Panc1 (cell line): ENCODE measurements at regions not wholly inside any gene's neighbourhood (a gene's known extent, or its start where the extent isn't known, plus 50 kb on each side); places are given as distances from the start of the nearest gene placed in this dataset.

ENCODE experiments used
- ATAC-seq: fragments of 200-7000 bp; cut with Tn5 transposase; 2 replicates; pipeline ENCODE4 v1.9.1; 2020; ENCODE audit warnings: mild to moderate bottlenecking, moderate library complexity
- BruUV-seq: library from RNA; stranded (reverse); fragments of 400-500 nt; replicated peaks from 2 replicates; lab custom pipeline; 2021; lab: Mats Ljungman, UMichigan
- CTCF ChIA-PET: fragments of 300-600 bp; sonication (Branson Sonifier 250); formaldehyde crosslinking; loops from one replicate; lab custom pipeline; 2022; ENCODE audit warnings: antibody characterized with exemption; lab: Charles Lee
- POLR2A ChIA-PET: fragments of 300-600 bp; sonication (Branson Sonifier 250); formaldehyde crosslinking; loops from one replicate; lab custom pipeline; 2022; ENCODE audit warnings: antibody characterized with exemption; lab: Charles Lee
- DNase-seq: peaks from one replicate; pipeline ENCODE4 v3.0.0-alpha.2; 2010; ENCODE audit warnings: low read depth, low spot score
- H3K27ac ChIP-seq: 2 replicates; pipeline ENCODE4 v1.5.1; 2011; ENCODE audit warnings: mild to moderate bottlenecking, low read length, inconsistent platforms
- H3K27me3 ChIP-seq: fragments of 200-500 bp; sonication (Bioruptor generic); 2 replicates; pipeline ENCODE4 v1.6.0; 2014; ENCODE audit warnings: low read length, inconsistent platforms; ENCODE audit not compliant: control insufficient read depth, insufficient read depth
- H3K36me3 ChIP-seq: fragments of 200-500 bp; sonication (Bioruptor generic); 2 replicates; pipeline ENCODE4 v1.5.1; 2014; ENCODE audit warnings: inconsistent platforms, mild to moderate bottlenecking, low read length, moderate library complexity; ENCODE audit not compliant: control insufficient read depth, insufficient read depth
- H3K4me1 ChIP-seq: 2 replicates; pipeline ENCODE4 v1.5.1; 2011; ENCODE audit warnings: inconsistent platforms, mild to moderate bottlenecking, low read length, moderate library complexity; ENCODE audit not compliant: control insufficient read depth, insufficient read depth
- H3K4me3 ChIP-seq, 2 experiments: 2 replicates each; pipeline ENCODE4 v1.5.1; 2011 to 2012; ENCODE audit warnings: low read depth in 2 of 2, low read length in 2 of 2, mild to moderate bottlenecking in 2 of 2, inconsistent platforms in 1 of 2, moderate library complexity in 1 of 2
- H3K9me3 ChIP-seq: fragments of 200-500 bp; sonication (Bioruptor generic); 2 replicates; pipeline ENCODE4 v1.5.1; 2014; ENCODE audit warnings: low read depth, mild to moderate bottlenecking, inconsistent platforms, low read length, moderate library complexity; ENCODE audit not compliant: control insufficient read depth, insufficient read depth
- POLR2AphosphoS5 ChIP-seq: IDR thresholded peaks from 2 replicates; pipeline ENCODE4 v1.6.1; 2012; ENCODE audit warnings: mild to moderate bottlenecking, low read depth, low read length, moderate library complexity
- REST ChIP-seq, 2 experiments: IDR thresholded peaks; 2 replicates each; pipeline ENCODE4 v1.6.1; 2011 to 2012; ENCODE audit warnings: low read depth in 2 of 2, control low read depth in 1 of 2, low read length in 1 of 2, mild to moderate bottlenecking in 1 of 2, moderate library complexity in 1 of 2; ENCODE audit not compliant: insufficient read depth in 1 of 2
- SIN3A ChIP-seq: IDR thresholded peaks from 2 replicates; pipeline ENCODE4 v1.6.1; 2012; ENCODE audit warnings: low read depth, mild to moderate bottlenecking, low read length, moderate library complexity, borderline replicate concordance; ENCODE audit not compliant: insufficient read depth
- TCF7L2 ChIP-seq: IDR thresholded peaks from 2 replicates; pipeline ENCODE4 v1.6.1; 2011; ENCODE audit warnings: mild to moderate bottlenecking, low read depth, low read length, inconsistent platforms
- in situ Hi-C: cut with HindIII; loops from 2 replicates; pipeline ENCODE4 v1.10.0; 2016; ENCODE audit warnings: low sequenced_read_pairs, low pct_unique_long_range_greater_than_20kb
- intact Hi-C: fragments of 100-400 bp; cut with micrococcal nuclease; formaldehyde crosslinking; loops from one replicate; pipeline ENCODE4 v1.10.0; 2022; ENCODE audit not compliant: unreplicated experiment
- TF ChIP-seq, protein P1 (sequence below): fragments of 450-650 bp; IDR thresholded peaks from 2 replicates; pipeline ENCODE4 v1.5.1; 2017; ENCODE audit warnings: mild to moderate bottlenecking

GRCh38 chr15:70248116-70249025, 150.7 kb upstream of the TLE3 start:
- Histone ChIP-seq H3K4me1 (peaks cover 14% of the 10 kb centered on the region), H3K27ac (peak overlapping the region; percentile 9; the same call in 1 of the 2 replicates), H3K27me3 (no peaks in the 10 kb centered on the region), H3K4me3 (no peak overlapping the region), H3K36me3 (no peaks in the 10 kb centered on the region), H3K9me3 (no peaks in the 10 kb centered on the region)
- ChIA-PET POLR2A (no interaction called here), CTCF (no interaction called here)
- DNase-seq (no peak), ATAC-seq (no peak)
- BruUV-seq = no TSS peak
- TF ChIP-seq, protein P1, sequence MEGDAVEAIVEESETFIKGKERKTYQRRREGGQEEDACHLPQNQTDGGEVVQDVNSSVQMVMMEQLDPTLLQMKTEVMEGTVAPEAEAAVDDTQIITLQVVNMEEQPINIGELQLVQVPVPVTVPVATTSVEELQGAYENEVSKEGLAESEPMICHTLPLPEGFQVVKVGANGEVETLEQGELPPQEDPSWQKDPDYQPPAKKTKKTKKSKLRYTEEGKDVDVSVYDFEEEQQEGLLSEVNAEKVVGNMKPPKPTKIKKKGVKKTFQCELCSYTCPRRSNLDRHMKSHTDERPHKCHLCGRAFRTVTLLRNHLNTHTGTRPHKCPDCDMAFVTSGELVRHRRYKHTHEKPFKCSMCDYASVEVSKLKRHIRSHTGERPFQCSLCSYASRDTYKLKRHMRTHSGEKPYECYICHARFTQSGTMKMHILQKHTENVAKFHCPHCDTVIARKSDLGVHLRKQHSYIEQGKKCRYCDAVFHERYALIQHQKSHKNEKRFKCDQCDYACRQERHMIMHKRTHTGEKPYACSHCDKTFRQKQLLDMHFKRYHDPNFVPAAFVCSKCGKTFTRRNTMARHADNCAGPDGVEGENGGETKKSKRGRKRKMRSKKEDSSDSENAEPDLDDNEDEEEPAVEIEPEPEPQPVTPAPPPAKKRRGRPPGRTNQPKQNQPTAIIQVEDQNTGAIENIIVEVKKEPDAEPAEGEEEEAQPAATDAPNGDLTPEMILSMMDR = no peak
- no peak for TF ChIP-seq POLR2AphosphoS5
- TF ChIP-seq TCF7L2 = no peak
- no peak for TF ChIP-seq SIN3A
- no peak for TF ChIP-seq REST (IDR thresholded peaks at IDR 0.05; ENCODE audit: insufficient read depth in 1 of 2, low read depth in 2 of 2, low read length in 1 of 2)
- intact Hi-C loops (no loop called here), in situ Hi-C loops (no loop called here)

DNA sequence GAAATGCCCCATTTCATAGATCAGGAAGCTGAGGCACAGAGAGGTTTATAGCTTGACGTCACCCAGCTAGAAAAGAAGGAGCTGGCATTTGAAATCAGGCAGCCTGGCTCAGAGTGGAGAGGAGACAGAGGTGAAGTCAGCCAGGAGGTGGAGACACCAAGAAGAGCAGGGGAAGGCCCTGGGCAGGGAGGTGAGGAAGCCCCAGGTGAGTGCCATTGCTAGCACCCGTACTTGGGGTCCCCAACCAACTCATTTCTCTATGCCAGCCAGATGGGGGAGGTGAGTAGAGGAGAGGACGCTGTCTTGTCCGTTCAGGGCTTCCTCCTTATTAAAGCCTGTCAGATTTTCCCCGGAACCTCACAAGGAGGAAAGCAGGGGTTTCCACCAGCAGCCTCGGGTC, 149.6 kb upstream of the TLE3 start:
- TF ChIP-seq REST (IDR thresholded peaks at IDR 0.05; ENCODE audit: insufficient read depth in 1 of 2, low read depth in 2 of 2, low read length in 1 of 2) (no peak), TCF7L2 (no peak), SIN3A (no peak), POLR2AphosphoS5 (no peak)
- TF ChIP-seq, protein P1 = no peak
- in situ Hi-C loops (no loop called here), intact Hi-C loops (no loop called here)
- no TSS peak for BruUV-seq
- no peaks in the 10 kb centered on the region for H3K9me3 ChIP-seq
- POLR2A ChIA-PET = no interaction called here
- peaks cover 14% of the 10 kb centered on the region for H3K4me1 ChIP-seq
- peak overlapping the region; percentile 34; the same call in 1 of the 2 replicates for H3K27ac ChIP-seq
- no peak overlapping the region for H3K4me3 ChIP-seq
- CTCF ChIA-PET = no interaction called here
- DNase-seq (no peak), ATAC-seq (no peak)
- H3K36me3 ChIP-seq = no peaks in the 10 kb centered on the region
- H3K27me3 ChIP-seq = no peaks in the 10 kb centered on the region
